ENCODE measurements at regions not wholly inside any gene's neighbourhood (a gene's known extent, or its start where the extent isn't known, plus 50 kb on each side); places are given as distances from the start of the nearest gene placed in this dataset.

- CTCF ChIA-PET, result no interaction called here
- Mint-ChIP-seq H3K27me3 (no peaks in the 10 kb centered on the region), H3K9me3 (peaks cover 8% of the 10 kb centered on the region), H3K36me3 (ENCODE audit: low read depth) (no peaks in the 10 kb centered on the region), H3K4me1 (no peaks in the 10 kb centered on the region), H3K27ac (no peak overlapping the region), H3K4me3 (no peak overlapping the region)
- no peak for DNase-seq
- POLR2A ChIA-PET, result no interaction called here
These were observed 1256.5 kb downstream of the SI start for GRCh38 chr3:163821841-163822240.

GRCh38 chr3:163817015-163817414 lies 1261.3 kb downstream of the SI start:
- DNase-seq, result no peak
- Mint-ChIP-seq H3K27ac (no peak overlapping the region), H3K4me3 (no peak overlapping the region), H3K4me1 (no peaks in the 10 kb centered on the region), H3K9me3 (peaks cover 13% of the 10 kb centered on the region), H3K36me3 (ENCODE audit: low read depth) (no peaks in the 10 kb centered on the region), H3K27me3 (no peaks in the 10 kb centered on the region)
- POLR2A ChIA-PET, result no interaction called here
- CTCF ChIA-PET, result no interaction called here

GRCh38 chr3:163813935-163814334 lies 1264.4 kb downstream of the SI start:
- DNase-seq, result no peak
- H3K4me3 Mint-ChIP-seq, result no peak overlapping the region
- H3K9me3 Mint-ChIP-seq, result peaks cover 9% of the 10 kb centered on the region
- no peaks in the 10 kb centered on the region for H3K4me1 Mint-ChIP-seq
- no peak overlapping the region for H3K27ac Mint-ChIP-seq
- H3K27me3 Mint-ChIP-seq, result no peaks in the 10 kb centered on the region
- ChIA-PET POLR2A (no interaction called here), CTCF (no interaction called here)
- no peaks in the 10 kb centered on the region for H3K36me3 Mint-ChIP-seq (ENCODE audit: low read depth)

GRCh38 chr3:163812006-163812405 lies 1266.3 kb downstream of the SI start:
- ChIA-PET POLR2A (no interaction called here), CTCF (no interaction called here)
- no peak for DNase-seq
- Mint-ChIP-seq H3K36me3 (ENCODE audit: low read depth) (no peaks in the 10 kb centered on the region), H3K4me3 (no peak overlapping the region), H3K27ac (no peak overlapping the region), H3K27me3 (no peaks in the 10 kb centered on the region), H3K4me1 (no peaks in the 10 kb centered on the region), H3K9me3 (peaks cover 7% of the 10 kb centered on the region)

- DNase-seq, result no peak
- Mint-ChIP-seq H3K27ac (no peak overlapping the region), H3K9me3 (no peaks in the 10 kb centered on the region), H3K4me3 (no peak overlapping the region), H3K36me3 (ENCODE audit: low read depth) (no peaks in the 10 kb centered on the region), H3K27me3 (no peaks in the 10 kb centered on the region), H3K4me1 (no peaks in the 10 kb centered on the region)
- CTCF ChIA-PET, result no interaction called here
- POLR2A ChIA-PET, result no interaction called here
These were observed 1268.7 kb downstream of the SI start for GRCh38 chr3:163809540-163809993.

GRCh38 chr3:163786416-163786815 lies 1291.9 kb downstream of the SI start:
- ChIA-PET CTCF (no interaction called here), POLR2A (no interaction called here)
- no peaks in the 10 kb centered on the region for H3K36me3 Mint-ChIP-seq (ENCODE audit: low read depth)
- no peak overlapping the region for H3K4me3 Mint-ChIP-seq
- no peaks in the 10 kb centered on the region for H3K4me1 Mint-ChIP-seq
- H3K27ac Mint-ChIP-seq, result no peak overlapping the region
- no peak for DNase-seq
- H3K27me3 Mint-ChIP-seq, result no peaks in the 10 kb centered on the region
- H3K9me3 Mint-ChIP-seq, result peaks cover 6% of the 10 kb centered on the region

GRCh38 chr3:163785693-163786092 lies 1292.6 kb downstream of the SI start:
- H3K9me3 Mint-ChIP-seq, result peaks cover 6% of the 10 kb centered on the region
- no peak overlapping the region for H3K27ac Mint-ChIP-seq
- H3K4me1 Mint-ChIP-seq, result no peaks in the 10 kb centered on the region
- no peaks in the 10 kb centered on the region for H3K36me3 Mint-ChIP-seq (ENCODE audit: low read depth)
- no peak overlapping the region for H3K4me3 Mint-ChIP-seq
- H3K27me3 Mint-ChIP-seq, result no peaks in the 10 kb centered on the region
- no peak for DNase-seq
- ChIA-PET POLR2A (no interaction called here), CTCF (no interaction called here)

- H3K4me3 Mint-ChIP-seq, result no peak overlapping the region
- POLR2A ChIA-PET, result no interaction called here
- CTCF ChIA-PET, result no interaction called here
- no peak overlapping the region for H3K27ac Mint-ChIP-seq
- H3K4me1 Mint-ChIP-seq, result no peaks in the 10 kb centered on the region
- peaks cover 2% of the 10 kb centered on the region for H3K9me3 Mint-ChIP-seq
- H3K36me3 Mint-ChIP-seq (ENCODE audit: low read depth), result no peaks in the 10 kb centered on the region
- DNase-seq, result no peak
- H3K27me3 Mint-ChIP-seq, result no peaks in the 10 kb centered on the region
These were observed 1298.6 kb downstream of the SI start for GRCh38 chr3:163779396-163780344.

- no peak for DNase-seq
- CTCF ChIA-PET, result no interaction called here
- H3K4me3 Mint-ChIP-seq, result no peak overlapping the region
- POLR2A ChIA-PET, result no interaction called here
- H3K27me3 Mint-ChIP-seq, result no peaks in the 10 kb centered on the region
- H3K36me3 Mint-ChIP-seq (ENCODE audit: low read depth), result no peaks in the 10 kb centered on the region
- peaks cover 7% of the 10 kb centered on the region for H3K9me3 Mint-ChIP-seq
- no peaks in the 10 kb centered on the region for H3K4me1 Mint-ChIP-seq
- H3K27ac Mint-ChIP-seq, result no peak overlapping the region
These were observed 1301.6 kb downstream of the SI start for GRCh38 chr3:163776743-163777142.

- Mint-ChIP-seq H3K9me3 (peaks cover 6% of the 10 kb centered on the region), H3K36me3 (ENCODE audit: low read depth) (no peaks in the 10 kb centered on the region)
These were observed 1305.2 kb downstream of the SI start for GRCh38 chr3:163773136-163773535.

GRCh38 chr3:163768048-163768447 lies 1310.2 kb downstream of the SI start:
- DNase-seq, result no peak
- no peak overlapping the region for H3K4me3 Mint-ChIP-seq
- H3K27me3 Mint-ChIP-seq, result no peaks in the 10 kb centered on the region
- no peaks in the 10 kb centered on the region for H3K36me3 Mint-ChIP-seq (ENCODE audit: low read depth)
- no peak overlapping the region for H3K27ac Mint-ChIP-seq
- CTCF ChIA-PET, result no interaction called here
- POLR2A ChIA-PET, result no interaction called here
- no peaks in the 10 kb centered on the region for H3K4me1 Mint-ChIP-seq
- H3K9me3 Mint-ChIP-seq, result peaks cover 6% of the 10 kb centered on the region

More at GRCh38 chr3:163773136-163773535, 1305.2 kb downstream of the SI start:
- Mint-ChIP-seq H3K4me3 (no peak overlapping the region), H3K27me3 (no peaks in the 10 kb centered on the region), H3K4me1 (no peaks in the 10 kb centered on the region), H3K27ac (no peak overlapping the region)
- DNase-seq, result no peak
- POLR2A ChIA-PET, result no interaction called here
- CTCF ChIA-PET, result no interaction called here

GRCh38 chr3:163766112-163766511 lies 1312.2 kb downstream of the SI start:
- H3K27me3 Mint-ChIP-seq, result no peaks in the 10 kb centered on the region
- H3K4me1 Mint-ChIP-seq, result no peaks in the 10 kb centered on the region
- ChIA-PET POLR2A (no interaction called here), CTCF (no interaction called here)
- H3K27ac Mint-ChIP-seq, result no peak overlapping the region
- H3K36me3 Mint-ChIP-seq (ENCODE audit: low read depth), result no peaks in the 10 kb centered on the region
- no peak overlapping the region for H3K4me3 Mint-ChIP-seq
- peaks cover 7% of the 10 kb centered on the region for H3K9me3 Mint-ChIP-seq
- DNase-seq, result no peak

GRCh38 chr3:163753033-163753432 lies 1325.3 kb downstream of the SI start:
- H3K4me1 Mint-ChIP-seq, result no peaks in the 10 kb centered on the region
- H3K27me3 Mint-ChIP-seq, result no peaks in the 10 kb centered on the region
- ChIA-PET POLR2A (no interaction called here), CTCF (no interaction called here)
- no peak for DNase-seq
- peaks cover 9% of the 10 kb centered on the region for H3K9me3 Mint-ChIP-seq
- no peaks in the 10 kb centered on the region for H3K36me3 Mint-ChIP-seq (ENCODE audit: low read depth)
- no peak overlapping the region for H3K4me3 Mint-ChIP-seq
- no peak overlapping the region for H3K27ac Mint-ChIP-seq

GRCh38 chr3:163745204-163745603 lies 1333.1 kb downstream of the SI start:
- no peak for DNase-seq
- Mint-ChIP-seq H3K9me3 (peaks cover 14% of the 10 kb centered on the region), H3K27ac (no peak overlapping the region), H3K36me3 (ENCODE audit: low read depth) (no peaks in the 10 kb centered on the region), H3K27me3 (no peaks in the 10 kb centered on the region), H3K4me3 (no peak overlapping the region), H3K4me1 (no peaks in the 10 kb centered on the region)
- CTCF ChIA-PET, result no interaction called here
- POLR2A ChIA-PET, result no interaction called here
